ENCODE measurements at regions not wholly inside any gene's neighbourhood (a gene's known extent, or its start where the extent isn't known, plus 50 kb on each side); places are given as distances from the start of the nearest gene placed in this dataset.

DNA sequence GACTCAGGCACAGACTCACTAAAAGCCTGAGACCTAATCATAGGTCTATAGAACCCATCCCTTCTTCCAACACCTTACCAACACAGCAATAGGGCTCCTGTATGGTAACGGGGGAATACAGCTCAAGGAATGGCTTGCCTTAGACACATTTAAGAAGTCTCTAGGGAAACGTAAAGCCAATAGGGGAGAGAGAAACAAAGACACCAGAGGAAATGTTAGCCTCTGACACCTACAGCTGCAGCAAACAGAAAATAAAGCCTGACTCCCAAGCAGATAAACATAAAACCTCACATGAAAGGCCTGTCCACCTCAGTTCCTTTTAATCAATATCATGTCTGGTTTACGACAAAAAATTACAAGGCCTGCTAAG lies 51.1 kb upstream of the NCOA1 start:
- no peak for DNase-seq

DNA sequence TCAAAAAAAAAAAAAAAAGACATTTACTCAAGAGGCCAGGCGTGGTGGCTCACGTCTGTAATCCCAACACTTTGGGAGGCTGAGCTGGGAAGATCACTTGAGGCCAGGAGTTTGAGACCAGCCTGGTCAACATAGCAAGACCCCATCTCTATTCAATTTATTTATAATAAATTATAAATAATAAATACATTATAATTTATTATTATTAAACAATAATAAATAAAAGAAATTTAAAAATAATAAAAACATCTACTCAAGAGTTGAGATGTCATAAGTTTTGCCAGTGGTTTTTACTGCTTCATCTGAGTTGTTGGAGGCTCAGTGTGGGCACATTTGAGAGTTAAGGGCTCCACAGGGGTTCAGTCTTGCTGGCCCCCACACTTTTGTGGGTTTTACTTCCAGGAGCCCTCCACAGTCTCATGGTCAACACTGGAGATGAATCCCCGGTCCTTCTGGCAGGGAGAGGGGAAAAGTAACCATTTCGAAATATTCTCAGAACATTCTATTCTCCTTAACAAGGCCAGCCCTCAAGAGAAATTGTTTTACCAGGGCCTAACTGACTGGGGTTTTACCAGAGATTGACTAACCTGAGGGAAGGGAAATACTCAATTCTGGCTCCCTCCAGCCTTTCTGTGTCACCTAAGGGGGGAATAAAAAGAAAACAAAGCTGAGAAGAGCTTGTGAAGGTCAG lies 51.6 kb upstream of the NCOA1 start:
- no peak for DNase-seq

DNA sequence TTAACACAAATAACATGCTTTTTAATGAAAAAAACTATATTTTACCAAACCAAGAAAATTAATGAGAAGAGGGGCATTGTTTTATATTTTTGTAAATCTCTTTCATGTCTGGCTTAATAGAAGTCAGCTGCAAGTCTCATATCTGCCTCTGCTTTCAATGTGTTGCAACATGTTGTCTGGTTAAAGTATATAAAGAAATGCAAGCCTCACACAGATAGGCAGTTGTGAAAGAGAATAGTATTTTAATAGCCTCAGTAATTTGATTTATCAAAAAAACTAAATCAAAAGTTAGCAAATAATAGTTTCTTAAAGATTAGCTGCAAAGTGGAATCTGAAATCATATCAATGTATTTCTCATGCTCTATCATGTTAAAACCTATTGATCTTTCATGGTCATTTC lies 52.9 kb upstream of the NCOA1 start:
- no peak for DNase-seq

DNA sequence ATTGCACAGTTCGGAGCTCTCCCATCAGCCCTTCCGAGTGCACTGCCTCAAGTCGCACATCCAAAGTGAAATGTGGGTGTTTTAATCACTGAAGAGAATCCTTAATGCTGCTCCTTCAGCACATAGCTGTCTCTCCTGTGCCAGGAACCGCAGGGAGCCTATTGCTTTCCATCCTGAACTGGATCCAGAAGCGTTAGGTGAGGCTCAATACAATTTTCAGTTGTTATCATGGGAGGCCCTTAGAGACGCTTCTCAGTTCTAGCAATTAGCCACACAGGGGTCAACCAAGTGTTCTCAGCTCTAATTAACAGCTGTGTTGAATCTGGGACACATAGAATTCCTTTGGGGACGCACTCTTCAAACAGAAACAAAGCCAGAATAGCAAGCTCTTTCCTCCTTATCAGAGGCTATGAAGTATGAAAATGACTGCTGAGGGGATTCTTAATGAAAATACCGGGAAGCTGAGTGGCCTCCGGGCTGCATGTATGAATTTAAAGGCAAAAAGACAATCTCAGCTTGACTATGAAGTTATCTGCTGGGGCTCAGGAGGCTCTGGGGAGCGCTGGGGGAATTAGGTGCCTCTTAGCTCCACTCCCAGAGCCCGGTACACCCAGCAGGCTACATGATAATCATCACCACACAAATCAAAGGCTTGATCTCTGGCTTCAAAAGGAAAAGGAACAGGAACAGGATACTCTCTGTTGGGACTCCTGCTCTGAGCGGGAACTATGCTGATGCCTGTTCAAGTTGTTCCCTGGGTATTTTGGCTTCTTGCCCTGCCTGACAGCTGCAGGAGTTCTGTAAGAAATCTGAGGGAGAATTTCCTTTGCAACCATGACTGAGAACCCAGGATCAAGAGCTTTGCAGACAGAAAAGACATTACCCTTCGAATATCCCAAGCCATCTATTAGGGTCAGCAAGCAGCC lies 55.4 kb upstream of the NCOA1 start:
- no peak for DNase-seq

DNA sequence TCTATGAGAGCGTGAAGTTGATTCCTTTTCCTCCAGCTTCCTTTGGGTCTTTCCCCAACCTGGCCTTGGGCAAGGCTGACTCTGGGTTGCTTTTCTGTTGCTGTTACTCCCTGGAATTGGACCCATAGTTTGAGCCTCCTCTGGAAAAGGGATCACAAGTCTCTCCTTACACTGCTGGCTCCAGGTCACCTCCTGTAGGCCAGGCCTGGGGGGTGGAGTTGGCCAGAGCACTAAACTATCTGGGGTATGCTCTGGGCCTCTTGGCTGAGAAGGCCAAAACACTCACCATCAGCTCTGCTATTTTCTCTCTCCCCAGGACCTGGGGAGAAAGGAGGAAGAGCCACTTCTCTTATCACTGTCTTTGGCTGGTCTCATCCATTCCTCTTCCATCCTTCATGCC lies 56.5 kb upstream of the NCOA1 start:
- no peak for DNase-seq

DNA sequence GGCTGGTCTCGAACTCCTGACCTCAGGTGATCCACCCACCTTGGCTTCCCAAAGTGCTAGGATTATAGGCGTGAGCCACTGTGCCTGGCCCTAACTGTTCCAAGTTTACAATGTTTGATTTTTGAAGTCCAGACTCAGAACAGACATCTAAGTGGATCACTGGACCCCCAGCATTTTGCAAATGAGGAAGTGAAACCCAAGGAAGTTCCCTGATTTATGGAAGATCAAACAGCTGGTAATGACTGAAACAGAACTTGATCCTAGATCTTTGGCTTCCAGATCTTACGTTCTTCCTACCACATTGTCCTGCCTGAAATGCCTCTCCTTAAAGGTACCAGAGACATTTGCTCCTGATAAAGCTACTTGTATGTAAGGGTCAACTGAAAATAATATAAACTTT lies 58.3 kb upstream of the NCOA1 start:
- DNase-seq = no peak

DNA sequence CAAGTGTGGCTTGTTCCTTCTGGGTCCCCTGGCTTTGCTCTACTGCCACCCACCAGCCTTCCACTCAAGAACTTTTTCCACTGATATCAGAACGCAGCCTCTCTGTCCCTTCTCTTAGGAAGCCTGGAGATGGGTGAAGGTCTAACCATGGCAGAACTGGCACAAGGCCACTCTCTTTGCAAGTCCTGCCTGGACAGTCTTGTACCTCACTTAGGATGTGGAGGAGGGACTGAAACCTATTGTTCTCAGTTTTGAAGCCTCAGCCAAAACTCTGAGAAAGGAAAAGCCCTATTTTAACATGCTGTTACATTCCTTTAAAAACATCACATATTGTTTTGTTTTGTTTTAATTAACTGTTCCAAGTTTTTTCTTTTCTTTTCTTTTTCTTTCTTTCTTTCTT lies 58.9 kb upstream of the NCOA1 start:
- no peak for DNase-seq

DNA sequence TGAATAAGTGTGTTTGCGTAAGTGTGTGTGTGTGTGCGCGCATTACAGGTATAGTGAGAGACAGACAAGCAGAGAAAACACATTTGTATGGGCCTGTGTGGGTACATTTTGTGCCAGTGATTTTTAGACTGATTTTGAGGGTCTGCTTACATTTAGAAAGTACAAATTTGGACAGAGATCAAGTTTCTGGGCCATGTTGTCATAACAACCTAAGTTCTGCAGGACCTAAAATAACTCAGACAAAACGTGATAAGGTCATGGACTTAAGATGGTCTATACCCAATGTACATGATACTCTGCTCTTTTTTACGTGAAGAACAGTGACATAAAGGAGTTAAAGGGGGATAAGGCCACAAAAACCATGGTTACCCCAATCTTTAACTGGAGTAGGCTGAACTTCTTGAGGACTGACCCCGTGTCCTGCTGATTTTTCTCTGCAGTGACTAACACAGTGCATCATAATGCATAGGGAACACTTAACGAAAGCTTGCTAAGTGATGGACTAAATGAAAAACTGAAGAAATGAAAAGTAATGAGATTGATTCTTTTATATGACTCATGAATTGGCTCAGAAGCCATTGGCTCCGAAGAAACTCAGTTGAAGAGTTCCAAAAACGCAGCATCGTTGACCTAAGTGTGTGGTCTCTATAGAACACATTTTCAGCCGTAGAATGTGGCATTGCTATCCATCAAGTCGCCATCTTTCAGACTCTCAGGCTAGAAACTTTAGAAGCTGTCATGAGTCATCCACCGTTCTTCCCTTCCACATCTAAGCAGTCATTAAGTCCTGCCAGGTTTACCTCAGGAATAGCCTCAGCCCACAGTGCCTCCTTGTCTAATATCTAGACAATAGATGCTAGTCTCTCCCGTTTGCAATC lies 61.6 kb upstream of the NCOA1 start:
- no peak for DNase-seq

DNA sequence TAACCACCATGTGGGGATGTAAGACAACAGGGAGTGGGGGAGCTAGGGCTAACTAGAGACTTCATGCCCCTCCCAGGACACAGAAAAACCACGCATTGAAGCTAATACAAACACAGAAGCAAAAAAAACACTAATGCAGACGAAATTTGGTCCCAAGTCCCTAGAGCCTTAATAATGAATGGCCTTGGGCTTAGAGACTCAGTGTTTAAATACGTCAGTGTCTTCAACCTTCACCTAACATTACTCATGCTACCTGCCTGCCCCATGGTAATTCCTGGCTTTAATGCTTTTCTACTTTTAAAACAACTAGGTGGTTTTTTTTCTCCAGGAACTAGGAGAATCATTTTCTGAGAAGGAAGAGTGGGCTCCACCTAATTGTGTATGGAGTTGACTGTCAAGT lies 64.1 kb upstream of the ITSN2 start:
- no peak for DNase-seq

DNA sequence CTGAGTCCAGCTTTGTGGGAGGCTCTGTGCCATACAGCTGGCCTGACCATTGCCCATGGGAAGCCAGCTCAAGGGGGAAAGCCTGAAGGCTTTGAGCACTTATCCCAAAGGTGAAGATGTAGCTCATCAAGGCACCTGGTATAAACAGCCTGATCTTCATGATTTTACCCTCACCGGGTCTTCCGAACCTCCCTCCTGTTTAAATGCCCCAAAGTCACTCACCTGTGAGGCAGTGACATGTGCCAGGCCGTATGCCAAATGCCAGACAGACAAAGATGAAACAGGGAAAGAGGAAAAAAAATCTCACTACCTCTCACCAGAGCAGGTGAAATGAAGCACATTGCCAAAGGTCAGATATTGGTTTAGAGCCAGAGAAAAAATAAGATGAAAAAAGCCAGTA lies 62.8 kb upstream of the ITSN2 start:
- DNase-seq = no peak

DNA sequence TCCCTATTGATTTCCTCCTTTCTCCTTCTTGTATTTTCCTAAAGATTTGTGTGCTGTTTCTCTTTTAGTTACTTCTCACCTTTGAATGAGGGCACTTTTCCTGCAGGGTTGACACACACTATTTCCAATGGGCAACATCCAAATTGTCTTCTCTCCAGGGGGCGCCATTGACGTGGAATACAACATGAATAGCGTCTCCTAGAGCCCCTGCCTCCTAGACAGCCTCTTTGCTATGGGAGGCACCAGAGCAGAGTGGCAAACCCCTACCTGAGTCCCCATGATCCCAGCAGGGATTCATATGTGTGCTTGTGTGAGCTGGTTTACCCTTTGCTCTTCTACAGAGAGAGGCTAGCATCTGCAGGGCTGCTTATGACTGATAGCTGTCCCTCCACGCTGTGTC lies 61.3 kb upstream of the ITSN2 start:
- peak; percentile 42 for DNase-seq

DNA sequence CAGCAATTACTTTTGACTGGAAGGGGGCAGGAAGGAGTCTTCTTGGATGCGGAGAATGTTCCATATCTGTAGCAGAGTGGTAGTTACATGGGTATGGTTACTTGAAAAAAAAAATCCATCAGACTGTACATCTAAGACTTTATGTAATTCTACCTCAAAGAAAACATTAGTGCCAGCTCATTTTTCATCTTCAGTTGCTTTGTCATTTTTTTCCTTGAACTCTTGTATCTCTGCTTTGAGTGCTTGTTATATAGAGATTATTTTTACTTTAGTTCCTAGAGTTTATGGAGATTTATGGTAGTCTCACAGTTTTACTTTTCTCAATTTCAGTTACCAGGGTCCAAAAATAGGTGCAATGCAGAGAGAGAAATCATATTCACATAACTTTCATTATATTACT lies 60.0 kb upstream of the ITSN2 start:
- no peak for DNase-seq

DNA sequence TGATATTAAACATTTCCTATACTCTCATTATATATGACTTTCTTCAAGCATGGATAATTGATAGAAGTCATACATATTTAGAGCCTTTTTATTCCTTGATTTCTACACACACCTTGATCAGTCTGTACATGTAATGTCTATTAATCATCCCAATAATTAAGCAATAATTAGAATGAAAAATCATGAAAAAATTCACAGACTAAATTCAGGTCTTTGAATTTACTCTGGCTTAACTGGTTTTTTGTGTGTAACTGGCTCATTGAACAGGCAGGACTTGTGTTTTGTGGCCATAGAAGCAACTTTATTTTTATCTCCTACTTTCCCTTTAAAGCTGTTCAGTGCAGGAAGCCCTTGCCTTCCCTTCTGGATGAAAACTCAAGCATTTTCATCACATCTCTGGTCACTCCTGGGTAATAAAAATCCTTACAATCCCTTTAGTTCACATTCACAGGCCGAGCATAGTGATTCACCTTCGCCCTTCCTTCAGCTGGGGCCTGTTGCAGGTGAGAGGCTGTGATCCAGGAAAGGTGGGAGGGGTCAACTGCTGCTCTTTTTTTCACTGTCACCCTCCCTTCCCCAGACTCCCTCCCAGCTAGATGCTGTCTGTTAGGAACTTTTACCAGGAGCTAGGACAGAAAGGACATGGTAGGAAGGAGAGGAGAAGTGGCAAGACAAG lies 58.0 kb upstream of the ITSN2 start:
- no peak for DNase-seq

DNA sequence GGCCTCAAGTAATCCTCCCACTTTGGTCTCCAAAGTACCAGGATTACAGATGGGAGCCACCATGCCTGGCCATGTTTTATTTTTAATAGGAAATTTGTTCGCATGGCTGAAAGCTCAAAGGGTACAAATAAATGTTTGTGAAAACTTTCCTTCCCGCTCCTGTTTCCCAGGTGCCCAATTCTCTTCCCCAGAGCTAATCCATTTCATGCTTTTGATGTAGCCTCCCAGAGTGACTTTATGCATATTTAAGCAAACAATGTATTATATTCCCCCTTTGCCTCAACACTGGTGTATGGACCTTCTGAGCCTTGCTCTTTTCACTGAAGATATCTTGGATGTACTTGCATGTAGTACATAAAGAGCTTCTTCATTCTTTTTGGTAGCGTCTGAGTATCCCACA lies 52.5 kb upstream of the ITSN2 start:
- DNase-seq = no peak

DNA sequence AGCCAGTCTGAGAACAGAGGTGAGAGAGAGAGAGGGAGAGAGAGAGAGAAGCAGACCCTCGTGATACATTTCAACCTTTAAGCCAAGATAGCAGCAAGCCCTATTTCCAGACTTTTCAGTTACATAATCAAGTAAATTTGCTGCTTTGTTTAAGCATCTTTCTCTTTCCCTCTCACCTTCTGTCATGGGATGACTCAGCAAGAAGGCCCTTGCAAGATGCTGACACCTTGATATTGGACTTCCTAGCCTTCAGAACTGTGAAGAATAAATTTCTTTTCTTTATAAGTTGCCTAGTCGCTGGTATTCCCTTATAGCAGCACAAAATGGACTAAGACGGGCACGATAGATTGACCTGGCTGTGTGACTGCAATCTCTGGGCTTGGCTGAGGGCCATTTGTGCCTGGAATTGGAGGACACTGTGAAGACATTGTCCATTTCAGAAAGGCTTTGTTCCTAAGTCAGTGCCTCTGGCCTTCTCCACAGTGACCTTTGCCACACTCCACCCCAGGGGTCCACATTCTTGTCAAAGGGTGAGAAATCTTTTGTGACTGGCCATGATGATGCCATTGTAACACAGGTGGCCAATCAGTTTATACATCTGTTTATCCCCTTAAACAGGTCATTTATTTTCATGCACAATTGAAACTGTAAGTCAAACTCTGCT lies 51.3 kb upstream of the ITSN2 start:
- DNase-seq = no peak

DNA sequence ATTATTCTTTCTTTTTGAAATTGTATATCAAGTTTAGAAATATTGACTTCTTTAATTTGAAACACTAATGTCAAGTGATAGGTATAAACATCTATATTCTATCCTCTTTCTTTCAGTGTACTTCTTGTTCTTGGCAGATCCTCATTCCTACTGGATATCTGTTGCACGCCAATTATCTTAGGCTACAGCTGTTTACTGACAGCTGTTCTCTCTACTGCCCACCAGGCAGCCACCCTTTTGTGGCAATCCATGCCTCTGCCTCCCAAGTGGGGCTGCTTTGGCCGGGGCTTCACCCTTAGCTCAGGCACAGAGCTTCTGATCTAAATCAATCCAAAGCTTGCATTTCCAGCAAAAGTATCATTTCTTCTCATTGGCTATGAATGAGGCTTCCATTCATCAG lies 50.6 kb upstream of the ITSN2 start:
- DNase-seq = no peak

DNA sequence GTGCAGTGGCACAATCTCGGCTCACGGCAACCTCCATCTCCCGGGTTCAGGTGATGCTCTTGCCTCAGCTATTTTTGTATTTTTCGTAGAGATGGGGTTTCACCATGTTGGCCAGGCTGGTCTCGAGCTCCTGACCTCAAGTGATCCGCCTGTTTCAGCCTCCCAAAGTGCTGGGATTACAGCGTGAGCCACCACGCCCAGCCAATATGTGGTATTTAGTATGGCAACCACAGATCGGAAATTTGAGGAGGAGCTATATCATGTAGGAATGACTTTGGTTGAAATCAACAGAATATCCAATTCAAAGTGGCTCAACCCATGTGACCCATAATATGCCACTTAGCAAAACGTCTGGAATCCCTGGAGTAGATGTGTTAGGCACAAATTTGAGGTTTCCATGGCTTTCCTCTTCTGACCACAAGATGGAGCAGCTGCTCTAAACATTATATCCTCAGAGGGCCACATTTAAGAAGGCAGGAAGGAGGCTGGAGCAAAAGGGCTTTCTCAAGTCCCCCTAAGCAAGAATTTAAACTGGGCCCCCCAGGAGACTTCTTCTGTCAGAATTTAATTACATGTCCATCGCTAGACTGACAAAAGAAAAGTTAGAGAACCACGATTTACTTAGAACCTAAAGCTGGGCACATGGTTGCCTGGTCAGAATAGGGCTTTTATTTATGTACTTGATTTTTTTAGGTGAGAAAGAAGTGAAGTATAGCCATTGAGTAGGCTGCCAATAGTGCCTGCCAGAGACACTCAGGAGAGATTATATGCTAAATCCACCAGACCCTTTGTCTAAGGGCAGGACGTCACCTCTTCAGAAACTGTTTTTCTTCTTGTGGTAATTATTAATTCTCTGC lies 49.6 kb upstream of the ITSN2 start:
- DNase-seq = no peak

All from activated CD4-positive, CD25-positive, alpha-beta regulatory T cell treated with anti-CD3 and anti-CD28 coated beads, Interleukin-2, amount 50 U/mL, for 72 hours (primary cell).